Cardiac fibroblast (primary cell): ENCODE measurements at regions not wholly inside any gene's neighbourhood (a gene's known extent, or its start where the extent isn't known, plus 50 kb on each side); places are given as distances from the start of the nearest gene placed in this dataset.

Source experiments
- DNase-seq, 2 donors: peaks; one replicate each; pipeline versions ENCODE4 v3.0.0 to v3.0.0-alpha.2; 2010; ENCODE audit warnings: low read depth in 2 of 2
- H3K4me3 ChIP-seq, 2 donors: replicated peaks in 1 of 2; 1 replicate in 1 of 2; 2 replicates in 1 of 2; pipeline ENCODE4 v1.5.1; 2011; ENCODE audit warnings: low read depth in 2 of 2, low read length in 2 of 2, mild to moderate bottlenecking in 2 of 2, moderate library complexity in 1 of 2
- CTCF ChIP-seq: IDR thresholded peaks from one replicate; pipeline ENCODE4 v1.5.1; 2011; ENCODE audit warnings: low read depth, mild to moderate bottlenecking, low read length, inconsistent platforms

- H3K4me3 ChIP-seq: no peak overlapping the region
- peak in 1 of 2 donors; percentile 42 for DNase-seq
- TF ChIP-seq CTCF: no peak
These were observed 154.9 kb upstream of the TRPC4 start for GRCh38 chr13:38024431-38024830.

- no peak for DNase-seq
- no peak for TF ChIP-seq CTCF
These were observed 147.7 kb upstream of the TRPC4 start for GRCh38 chr13:38017320-38017719.

GRCh38 chr13:38013676-38014075 is 144.1 kb upstream of the TRPC4 start:
- no peak for DNase-seq
- no peak for TF ChIP-seq CTCF
- no peak overlapping the region for H3K4me3 ChIP-seq

More at GRCh38 chr13:38017320-38017719, 147.7 kb upstream of the TRPC4 start:
- H3K4me3 ChIP-seq: no peak overlapping the region

- no peak overlapping the region for H3K4me3 ChIP-seq
- no peak for TF ChIP-seq CTCF
These were observed 142.5 kb upstream of the TRPC4 start for GRCh38 chr13:38012096-38012495.

GRCh38 chr13:38008636-38009035 is 139.1 kb upstream of the TRPC4 start:
- no peak overlapping the region for H3K4me3 ChIP-seq
- no peak for TF ChIP-seq CTCF
- peak; percentile 9 to 33 for DNase-seq

More at GRCh38 chr13:38012096-38012495, 142.5 kb upstream of the TRPC4 start:
- no peak for DNase-seq

GRCh38 chr13:38002606-38003005 is 133.0 kb upstream of the TRPC4 start:
- DNase-seq: no peak
- TF ChIP-seq CTCF: no peak
- no peak overlapping the region for H3K4me3 ChIP-seq

- H3K4me3 ChIP-seq: no peak overlapping the region
- no peak for DNase-seq
- TF ChIP-seq CTCF: no peak
These were observed 128.1 kb upstream of the TRPC4 start for GRCh38 chr13:37997641-37998040.
